Colonic mucosa (tissue), 4 donors: ENCODE measurements at regions not wholly inside any gene's neighbourhood (a gene's known extent, or its start where the extent isn't known, plus 50 kb on each side); places are given as distances from the start of the nearest gene placed in this dataset.

Experiments
- DNase-seq: peaks from one replicate; pipeline ENCODE4 v3.0.0-alpha.2; 2020
- H3K27ac ChIP-seq: fragments of 200-600 bp; one replicate; pipeline ENCODE4 v1.8.0; 2021
- H3K27me3 ChIP-seq: fragments of 200-600 bp; one replicate; pipeline ENCODE4 v1.8.0; 2021
- H3K36me3 ChIP-seq: fragments of 200-600 bp; one replicate; pipeline ENCODE4 v1.8.0; 2021
- H3K4me1 ChIP-seq: fragments of 200-600 bp; one replicate; pipeline ENCODE4 v1.8.0; 2021; ENCODE audit warnings: mild to moderate bottlenecking
- H3K4me3 ChIP-seq: fragments of 200-600 bp; one replicate; pipeline ENCODE4 v1.8.0; 2021
- H3K9ac ChIP-seq, 2 donors: one replicate each; pipeline ENCODE4 v1.7.0; 2013; ENCODE audit warnings: control low read depth in 2 of 2, low read depth in 2 of 2, low read length in 2 of 2
- H3K9me3 ChIP-seq: fragments of 200-600 bp; one replicate; pipeline ENCODE4 v1.8.0; 2021
- CTCF ChIP-seq: fragments of 200-600 bp; IDR thresholded peaks from one replicate; pipeline ENCODE4 v1.8.0; 2022; ENCODE audit warnings: antibody characterized with exemption, mild to moderate bottlenecking
- intact Hi-C: fragments of 100-400 bp; cut with DNase I; formaldehyde crosslinking; loops from one replicate; pipeline ENCODE4 v1.14.1; 2022
- donor health status: healthy.
- donor health status: DM: no; HTN: no; CAD: no.
- donor health status: DM: no; HTN: no; CAD: no.

- Histone ChIP-seq H3K9ac (no peak overlapping the region), H3K4me3 (no peak overlapping the region), H3K4me1 (no peaks in the 10 kb centered on the region), H3K27me3 (no peaks in the 10 kb centered on the region), H3K36me3 (no peaks in the 10 kb centered on the region), H3K27ac (no peak overlapping the region), H3K9me3 (no peaks in the 10 kb centered on the region)
- no peak for DNase-seq
- intact Hi-C loops = no loop called here
- TF ChIP-seq CTCF = no peak
Observed at GRCh38 chrX:102029026-102029425, 96.5 kb upstream of the TCEAL2 start.

- no peak overlapping the region for H3K9ac ChIP-seq
- H3K4me1 ChIP-seq = no peaks in the 10 kb centered on the region
- no peak overlapping the region for H3K4me3 ChIP-seq
- H3K9me3 ChIP-seq = no peaks in the 10 kb centered on the region
- H3K27ac ChIP-seq = no peak overlapping the region
- intact Hi-C loops = no loop called here
- H3K27me3 ChIP-seq = no peaks in the 10 kb centered on the region
- no peak for DNase-seq
- no peaks in the 10 kb centered on the region for H3K36me3 ChIP-seq
- TF ChIP-seq CTCF = no peak
Observed at GRCh38 chrX:102018208-102018607, 86.4 kb upstream of the ZMAT1 start.

GRCh38 chrX:102008901-102009300 is 77.1 kb upstream of the ZMAT1 start:
- no peak overlapping the region for H3K4me3 ChIP-seq
- H3K27me3 ChIP-seq = peaks cover 3% of the 10 kb centered on the region
- no peaks in the 10 kb centered on the region for H3K9me3 ChIP-seq
- intact Hi-C loops = no loop called here
- no peak for TF ChIP-seq CTCF
- H3K9ac ChIP-seq = no peak overlapping the region
- no peak overlapping the region for H3K27ac ChIP-seq
- no peak for DNase-seq
- no peaks in the 10 kb centered on the region for H3K4me1 ChIP-seq
- H3K36me3 ChIP-seq = no peaks in the 10 kb centered on the region

- Histone ChIP-seq H3K4me3 (no peak overlapping the region), H3K27ac (no peak overlapping the region), H3K36me3 (no peaks in the 10 kb centered on the region), H3K4me1 (no peaks in the 10 kb centered on the region), H3K9ac (no peak overlapping the region), H3K9me3 (no peaks in the 10 kb centered on the region), H3K27me3 (no peaks in the 10 kb centered on the region)
- no peak for DNase-seq
- intact Hi-C loops = no loop called here
- no peak for TF ChIP-seq CTCF
Observed at GRCh38 chrX:101999644-102000539, 68.1 kb upstream of the ZMAT1 start.

- no peak for DNase-seq
- TF ChIP-seq CTCF = no peak
- Histone ChIP-seq H3K9me3 (no peaks in the 10 kb centered on the region), H3K9ac (no peak overlapping the region), H3K27me3 (no peaks in the 10 kb centered on the region), H3K4me1 (no peaks in the 10 kb centered on the region), H3K36me3 (no peaks in the 10 kb centered on the region), H3K27ac (no peak overlapping the region), H3K4me3 (no peak overlapping the region)
- intact Hi-C loops = no loop called here
Observed at GRCh38 chrX:101993335-101993734, 61.5 kb upstream of the ZMAT1 start.
